Upper lobe of left lung (tissue), 4 donors: ENCODE measurements at regions not wholly inside any gene's neighbourhood (a gene's known extent, or its start where the extent isn't known, plus 50 kb on each side); places are given as distances from the start of the nearest gene placed in this dataset.

ENCODE experiments used
- EP300 ChIP-seq, 4 donors: sonication (generic); formaldehyde crosslinking; IDR thresholded peaks; one replicate each; pipeline ENCODE4 v1.5.1; 2017; ENCODE audit warnings: antibody characterized with exemption in 4 of 4, control low read depth in 2 of 4
- POLR2A ChIP-seq, 4 donors: fragments of 450-650 bp; IDR thresholded peaks; one replicate each; pipeline ENCODE4 v1.5.1; 2016 to 2017; ENCODE audit warnings: antibody characterized with exemption in 4 of 4, mild to moderate bottlenecking in 2 of 4

GRCh38 chr2:103161456-103162289, 399.8 kb downstream of the TMEM182 start:
- TF ChIP-seq POLR2A (IDR thresholded peaks at IDR 0.05), result no peak
- no peak for TF ChIP-seq EP300 (IDR thresholded peaks at IDR 0.05)
